ENCODE measurements at regions not wholly inside any gene's neighbourhood (a gene's known extent, or its start where the extent isn't known, plus 50 kb on each side); places are given as distances from the start of the nearest gene placed in this dataset.
"Not testable (repeated sequence)": the region's sequence is repeated elsewhere in the genome, so short reads cannot be mapped to it uniquely, and the experiment has no call there.

DNA sequence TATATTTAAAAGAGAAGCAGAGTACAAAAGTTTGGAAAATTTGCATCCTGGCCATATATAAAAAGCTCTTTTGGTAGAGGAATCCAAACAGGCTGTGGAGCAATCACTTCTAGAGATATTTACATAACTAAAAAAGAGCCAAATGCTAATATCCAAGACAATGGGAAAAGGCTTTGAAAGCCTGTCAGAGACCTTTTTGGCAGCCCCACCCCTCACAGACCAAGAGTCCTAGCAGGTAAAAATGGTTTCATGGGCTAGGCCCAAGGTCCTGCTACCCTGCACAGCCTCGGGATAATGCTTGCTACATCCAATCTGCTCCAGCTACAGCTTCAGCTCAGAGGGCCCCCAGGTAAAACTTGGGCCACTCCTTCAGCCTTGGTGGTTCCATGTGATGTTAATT lies 430.2 kb upstream of the KCND2 start:
- no peaks in the 10 kb centered on the region for H3K9me3 ChIP-seq
- intact Hi-C loops (cut with DNase I; ENCODE audit: low total_unique reads): no loop called here

DNA sequence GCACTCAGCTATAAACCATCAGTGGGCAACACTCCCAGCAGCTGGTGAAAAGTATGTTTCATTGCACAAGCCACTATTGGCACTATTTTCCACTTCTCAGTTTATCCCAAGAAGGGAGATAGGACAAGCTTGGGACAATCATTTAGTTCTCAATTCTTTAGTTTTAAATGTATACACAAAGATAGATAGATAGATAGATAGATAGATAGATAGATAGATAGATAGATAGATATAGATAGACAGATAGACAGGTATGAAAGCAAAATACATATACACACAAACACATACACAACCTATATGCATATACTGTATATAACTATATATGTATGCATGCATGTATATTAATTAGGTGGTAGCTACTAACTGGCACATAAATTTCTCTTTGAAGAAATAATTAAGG lies 411.6 kb upstream of the KCND2 start:
- intact Hi-C loops (cut with DNase I; ENCODE audit: low total_unique reads): no loop called here
- no peaks in the 10 kb centered on the region for H3K4me1 ChIP-seq
- no peak overlapping the region for H3K27ac ChIP-seq
- H3K27me3 ChIP-seq: no peaks in the 10 kb centered on the region
- no peaks in the 10 kb centered on the region for H3K36me3 ChIP-seq
- TF ChIP-seq, protein P1, sequence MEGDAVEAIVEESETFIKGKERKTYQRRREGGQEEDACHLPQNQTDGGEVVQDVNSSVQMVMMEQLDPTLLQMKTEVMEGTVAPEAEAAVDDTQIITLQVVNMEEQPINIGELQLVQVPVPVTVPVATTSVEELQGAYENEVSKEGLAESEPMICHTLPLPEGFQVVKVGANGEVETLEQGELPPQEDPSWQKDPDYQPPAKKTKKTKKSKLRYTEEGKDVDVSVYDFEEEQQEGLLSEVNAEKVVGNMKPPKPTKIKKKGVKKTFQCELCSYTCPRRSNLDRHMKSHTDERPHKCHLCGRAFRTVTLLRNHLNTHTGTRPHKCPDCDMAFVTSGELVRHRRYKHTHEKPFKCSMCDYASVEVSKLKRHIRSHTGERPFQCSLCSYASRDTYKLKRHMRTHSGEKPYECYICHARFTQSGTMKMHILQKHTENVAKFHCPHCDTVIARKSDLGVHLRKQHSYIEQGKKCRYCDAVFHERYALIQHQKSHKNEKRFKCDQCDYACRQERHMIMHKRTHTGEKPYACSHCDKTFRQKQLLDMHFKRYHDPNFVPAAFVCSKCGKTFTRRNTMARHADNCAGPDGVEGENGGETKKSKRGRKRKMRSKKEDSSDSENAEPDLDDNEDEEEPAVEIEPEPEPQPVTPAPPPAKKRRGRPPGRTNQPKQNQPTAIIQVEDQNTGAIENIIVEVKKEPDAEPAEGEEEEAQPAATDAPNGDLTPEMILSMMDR (IDR thresholded peaks at IDR 0.05): no peak
- no peak for TF ChIP-seq POLR2A (IDR thresholded peaks at IDR 0.05)
- DNase-seq: no peak
- no peak overlapping the region for H3K4me3 ChIP-seq
- no peaks in the 10 kb centered on the region for H3K9me3 ChIP-seq

More for the DNA sequence above, 430.2 kb upstream of the KCND2 start:
- Histone ChIP-seq H3K4me1 (no peaks in the 10 kb centered on the region), H3K27ac (no peak overlapping the region), H3K27me3 (no peaks in the 10 kb centered on the region), H3K36me3 (no peaks in the 10 kb centered on the region), H3K4me3 (no peak overlapping the region)
- no peak for DNase-seq
- TF ChIP-seq, protein P1 (IDR thresholded peaks at IDR 0.05): no peak
- TF ChIP-seq POLR2A (IDR thresholded peaks at IDR 0.05): no peak

DNA sequence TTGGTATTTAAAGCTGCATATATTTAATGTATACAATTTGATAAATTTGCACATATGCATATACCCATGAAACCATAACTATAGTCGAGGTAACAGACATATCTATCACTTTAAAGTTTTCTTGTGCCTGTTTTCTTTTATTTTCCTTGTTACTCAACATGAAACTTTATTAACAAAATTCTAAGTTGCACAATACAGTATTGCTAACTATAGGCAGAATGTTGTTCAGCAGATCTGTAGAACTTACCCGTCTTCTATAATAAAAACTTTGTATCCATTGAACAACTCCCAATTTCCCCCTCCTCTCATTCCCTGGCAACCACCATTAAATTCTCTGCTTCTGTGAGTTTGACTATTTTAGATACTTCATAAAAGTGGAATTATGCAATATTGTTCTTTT lies 404.6 kb upstream of the KCND2 start:
- no peak overlapping the region for H3K4me3 ChIP-seq
- no peaks in the 10 kb centered on the region for H3K36me3 ChIP-seq
- H3K27me3 ChIP-seq: no peaks in the 10 kb centered on the region
- H3K27ac ChIP-seq: no peak overlapping the region
- no peaks in the 10 kb centered on the region for H3K9me3 ChIP-seq
- no peak for TF ChIP-seq POLR2A (IDR thresholded peaks at IDR 0.05)
- TF ChIP-seq, protein P1 (IDR thresholded peaks at IDR 0.05): no peak
- DNase-seq: no peak
- H3K4me1 ChIP-seq: no peaks in the 10 kb centered on the region
- intact Hi-C loops (cut with DNase I; ENCODE audit: low total_unique reads): no loop called here

DNA sequence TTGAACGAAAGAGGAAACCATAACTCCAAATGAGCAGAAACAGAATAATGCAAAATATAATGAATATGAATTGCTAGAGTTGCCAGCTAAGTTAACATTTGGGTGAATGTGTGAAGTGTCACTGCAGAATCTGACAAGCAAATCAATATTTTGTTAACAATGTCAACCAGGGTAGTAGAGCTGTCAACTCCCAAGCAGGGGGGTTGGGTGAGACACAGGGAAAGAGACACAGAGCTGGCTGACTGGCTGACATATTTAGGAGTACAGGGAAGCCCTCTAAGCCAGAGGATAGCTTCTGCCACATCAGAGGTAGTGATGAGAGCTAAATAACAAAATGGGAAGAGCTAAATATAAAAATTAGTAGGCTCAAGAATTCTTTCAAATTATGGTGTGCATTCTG lies 393.1 kb upstream of the KCND2 start:
- Histone ChIP-seq H3K27me3 (no peaks in the 10 kb centered on the region), H3K4me1 (no peaks in the 10 kb centered on the region), H3K4me3 (no peak overlapping the region), H3K9me3 (no peaks in the 10 kb centered on the region), H3K36me3 (no peaks in the 10 kb centered on the region), H3K27ac (no peak overlapping the region)
- intact Hi-C loops (cut with DNase I; ENCODE audit: low total_unique reads): no loop called here
- TF ChIP-seq, protein P1 (IDR thresholded peaks at IDR 0.05): no peak
- TF ChIP-seq POLR2A (IDR thresholded peaks at IDR 0.05): no peak
- no peak for DNase-seq

DNA sequence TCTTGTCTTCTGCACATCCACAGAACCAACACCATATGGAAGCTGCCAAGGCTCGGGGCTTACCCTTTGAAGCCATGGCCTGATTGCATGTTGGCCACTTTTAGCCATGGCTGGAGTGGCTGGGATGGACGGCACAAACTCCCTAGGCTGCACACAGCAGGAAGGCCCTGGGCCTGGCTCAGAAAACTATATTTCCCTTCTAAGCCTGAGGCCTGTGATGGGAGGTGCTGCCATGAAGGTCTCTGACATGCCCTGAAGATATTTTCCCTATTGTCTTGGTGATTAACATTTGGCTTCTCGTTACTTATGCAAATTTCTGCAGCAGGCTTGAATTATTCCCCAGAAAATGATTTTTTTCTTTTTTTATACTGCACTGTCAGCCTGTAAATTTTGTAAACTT lies 387.0 kb upstream of the KCND2 start:
- DNase-seq: no peak
- Histone ChIP-seq H3K9me3 (no peaks in the 10 kb centered on the region), H3K4me1 (no peaks in the 10 kb centered on the region), H3K4me3 (no peak overlapping the region), H3K27ac (no peak overlapping the region), H3K27me3 (no peaks in the 10 kb centered on the region), H3K36me3 (no peaks in the 10 kb centered on the region)
- TF ChIP-seq, protein P1 (IDR thresholded peaks at IDR 0.05): no peak
- no peak for TF ChIP-seq POLR2A (IDR thresholded peaks at IDR 0.05)
- intact Hi-C loops (cut with DNase I; ENCODE audit: low total_unique reads): no loop called here

DNA sequence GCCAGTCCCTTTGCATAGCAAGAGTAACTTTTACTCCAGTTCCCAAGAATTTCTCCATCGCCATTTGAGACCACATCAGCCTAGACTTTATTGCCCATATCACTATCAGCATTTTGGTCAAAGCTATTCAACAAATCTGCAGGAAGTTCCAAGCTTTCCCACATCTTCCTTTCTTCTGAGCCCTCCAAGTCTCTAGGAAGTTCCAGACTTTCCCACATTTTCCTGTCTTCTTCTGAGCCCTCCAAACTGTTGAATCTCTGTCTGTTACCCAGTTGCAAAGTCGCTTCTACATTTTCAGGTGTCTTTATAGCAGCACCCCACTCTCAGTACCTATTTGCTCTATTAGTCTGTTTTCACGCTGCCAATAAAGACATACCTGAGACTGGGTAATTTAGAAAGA lies 386.4 kb upstream of the KCND2 start:
- H3K36me3 ChIP-seq; H3K4me1 ChIP-seq; DNase-seq; H3K27ac ChIP-seq; H3K27me3 ChIP-seq; H3K9me3 ChIP-seq; H3K4me3 ChIP-seq; intact Hi-C loops (cut with DNase I; ENCODE audit: low total_unique reads): not testable (repeated sequence)
